ENCODE measurements at regions not wholly inside any gene's neighbourhood (a gene's known extent, or its start where the extent isn't known, plus 50 kb on each side); places are given as distances from the start of the nearest gene placed in this dataset.

- no peak overlapping the region for H3K27ac ChIP-seq (ENCODE audit: low read depth, low read length)
- H3K9ac ChIP-seq (ENCODE audit: low read length) = no peak overlapping the region
- no peak overlapping the region for H3K4me2 ChIP-seq (ENCODE audit: low read depth, low read length, poor library complexity, severe bottlenecking)
- H3K9me2 ChIP-seq (replicated peaks; ENCODE audit: insufficient read depth, low read length) = no peaks in the 10 kb centered on the region
- no peak for TF ChIP-seq EZH2phosphoT487 (conservative IDR thresholded peaks at IDR 0.05; ENCODE audit: low read length)
- TF ChIP-seq CTCF (IDR thresholded peaks at IDR 0.05; ENCODE audit: insufficient read depth, low read length, poor library complexity, severe bottlenecking) = no peak
- no peaks in the 10 kb centered on the region for H4K20me1 ChIP-seq (ENCODE audit: low read depth, low read length)
- no peaks in the 10 kb centered on the region for H3K9me3 ChIP-seq (ENCODE audit: insufficient read depth, low read length)
- no peaks in the 10 kb centered on the region for H3K79me2 ChIP-seq (ENCODE audit: insufficient read depth, low read length)
- H3K36me3 ChIP-seq (ENCODE audit: low read length) = no peaks in the 10 kb centered on the region
- H3F3A ChIP-seq (ENCODE audit: insufficient read depth) = no peaks in the 10 kb centered on the region
- H3K4me3 ChIP-seq (ENCODE audit: insufficient read depth, low read length, poor library complexity, severe bottlenecking) = no peak overlapping the region
- no peaks in the 10 kb centered on the region for H3K27me3 ChIP-seq (ENCODE audit: low read length)
- H2AFZ ChIP-seq (ENCODE audit: low read depth, low read length, severe bottlenecking) = no peak overlapping the region
These were observed 410.9 kb upstream of the TCF4 start for GRCh38 chr18:55998801-55999385.

- Histone ChIP-seq H3K4me2 (ENCODE audit: low read depth, low read length, poor library complexity, severe bottlenecking) (no peak overlapping the region), H3K9ac (ENCODE audit: low read length) (no peak overlapping the region), H3K27me3 (ENCODE audit: low read length) (no peaks in the 10 kb centered on the region), H3K9me2 (replicated peaks; ENCODE audit: insufficient read depth, low read length) (no peaks in the 10 kb centered on the region), H2AFZ (ENCODE audit: low read depth, low read length, severe bottlenecking) (no peak overlapping the region), H3K79me2 (ENCODE audit: insufficient read depth, low read length) (no peaks in the 10 kb centered on the region), H3K4me3 (ENCODE audit: insufficient read depth, low read length, poor library complexity, severe bottlenecking) (no peak overlapping the region), H4K20me1 (ENCODE audit: low read depth, low read length) (no peaks in the 10 kb centered on the region), H3K36me3 (ENCODE audit: low read length) (no peaks in the 10 kb centered on the region), H3K9me3 (ENCODE audit: insufficient read depth, low read length) (no peaks in the 10 kb centered on the region), H3K27ac (ENCODE audit: low read depth, low read length) (no peak overlapping the region), H3F3A (ENCODE audit: insufficient read depth) (no peaks in the 10 kb centered on the region)
- TF ChIP-seq EZH2phosphoT487 (conservative IDR thresholded peaks at IDR 0.05; ENCODE audit: low read length) = no peak
- TF ChIP-seq CTCF (IDR thresholded peaks at IDR 0.05; ENCODE audit: insufficient read depth, low read length, poor library complexity, severe bottlenecking) = no peak
These were observed 410.1 kb upstream of the TCF4 start for GRCh38 chr18:55998071-55998522.

- no peak overlapping the region for H3K9ac ChIP-seq (ENCODE audit: low read length)
- H3K9me2 ChIP-seq (replicated peaks; ENCODE audit: insufficient read depth, low read length) = no peaks in the 10 kb centered on the region
- no peak overlapping the region for H2AFZ ChIP-seq (ENCODE audit: low read depth, low read length, severe bottlenecking)
- no peaks in the 10 kb centered on the region for H3K36me3 ChIP-seq (ENCODE audit: low read length)
- no peak overlapping the region for H3K4me3 ChIP-seq (ENCODE audit: insufficient read depth, low read length, poor library complexity, severe bottlenecking)
- H4K20me1 ChIP-seq (ENCODE audit: low read depth, low read length) = no peaks in the 10 kb centered on the region
- H3K27ac ChIP-seq (ENCODE audit: low read depth, low read length) = no peak overlapping the region
- TF ChIP-seq CTCF (IDR thresholded peaks at IDR 0.05; ENCODE audit: insufficient read depth, low read length, poor library complexity, severe bottlenecking) (no peak), EZH2phosphoT487 (conservative IDR thresholded peaks at IDR 0.05; ENCODE audit: low read length) (no peak)
- no peaks in the 10 kb centered on the region for H3K9me3 ChIP-seq (ENCODE audit: insufficient read depth, low read length)
- H3K27me3 ChIP-seq (ENCODE audit: low read length) = no peaks in the 10 kb centered on the region
- no peak overlapping the region for H3K4me2 ChIP-seq (ENCODE audit: low read depth, low read length, poor library complexity, severe bottlenecking)
- H3F3A ChIP-seq (ENCODE audit: insufficient read depth) = no peaks in the 10 kb centered on the region
- no peaks in the 10 kb centered on the region for H3K79me2 ChIP-seq (ENCODE audit: insufficient read depth, low read length)
These were observed 409.2 kb upstream of the TCF4 start for GRCh38 chr18:55997151-55997561.

All from SU-DHL-6 (cell line).